GM12874 (cell line): ENCODE measurements at regions not wholly inside any gene's neighbourhood (a gene's known extent, or its start where the extent isn't known, plus 50 kb on each side); places are given as distances from the start of the nearest gene placed in this dataset.

Experiments used
- CTCF ChIP-seq: IDR thresholded peaks from 2 replicates; pipeline ENCODE4 v1.5.1; 2011; ENCODE audit warnings: low read depth, mild to moderate bottlenecking, control low read depth, low read length, moderate library complexity; ENCODE audit not compliant: insufficient read depth

DNA sequence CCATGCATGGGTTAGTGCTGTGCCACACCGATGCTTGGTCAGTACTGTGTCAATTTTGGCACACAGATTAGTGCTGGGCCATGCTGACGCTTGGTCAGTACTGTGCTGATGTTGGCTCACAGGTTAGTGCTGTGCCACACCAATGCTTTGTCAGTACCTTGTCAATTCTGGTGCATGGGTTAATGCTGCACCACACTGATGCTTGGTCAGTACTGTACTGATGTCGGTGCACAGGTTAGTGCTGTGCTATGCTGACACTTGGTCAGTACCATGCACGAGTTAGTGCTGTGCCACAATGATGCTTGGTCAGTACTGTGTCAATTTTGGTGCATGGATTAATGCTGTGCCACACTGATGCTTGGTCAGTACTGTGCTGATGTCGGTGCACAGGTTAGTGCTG lies 103.0 kb downstream of the NPIPB11 start:
- no peak for TF ChIP-seq CTCF

GRCh38 chr16:29302976-29303375 lies 103.5 kb downstream of the NPIPB11 start:
- no peak for TF ChIP-seq CTCF

GRCh38 chr16:29290631-29291247 lies 115.8 kb downstream of the NPIPB11 start:
- TF ChIP-seq CTCF: no peak

GRCh38 chr16:29256501-29256981 lies 150.0 kb downstream of the NPIPB11 start:
- TF ChIP-seq CTCF: no peak

GRCh38 chr16:29254676-29255495 lies 151.6 kb downstream of the NPIPB11 start:
- no peak for TF ChIP-seq CTCF

DNA sequence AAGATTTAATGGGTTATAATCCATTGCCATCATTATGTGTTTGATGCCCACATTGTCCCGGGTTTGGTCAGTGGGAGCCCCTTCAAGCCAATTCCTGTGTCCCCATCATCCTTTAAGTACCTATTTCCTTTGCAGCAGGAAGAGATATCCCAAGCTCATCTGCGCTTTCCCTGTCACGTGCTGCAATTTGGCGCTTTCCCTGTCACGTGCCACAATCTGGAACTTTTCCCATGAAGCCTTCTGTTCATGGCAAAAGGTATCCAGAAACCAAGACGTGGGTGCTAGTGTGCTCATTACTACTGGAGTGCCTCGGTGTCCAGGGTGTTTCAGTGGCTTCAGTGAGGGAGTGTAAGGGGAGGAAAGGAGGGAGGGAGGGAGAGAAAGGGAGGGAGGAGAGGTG lies 168.5 kb downstream of the NPIPB11 start:
- no peak for TF ChIP-seq CTCF

GRCh38 chr16:29232811-29233704 lies 173.5 kb downstream of the NPIPB11 start:
- no peak for TF ChIP-seq CTCF
